ENCODE measurements at regions not wholly inside any gene's neighbourhood (a gene's known extent, or its start where the extent isn't known, plus 50 kb on each side); places are given as distances from the start of the nearest gene placed in this dataset.

DNA sequence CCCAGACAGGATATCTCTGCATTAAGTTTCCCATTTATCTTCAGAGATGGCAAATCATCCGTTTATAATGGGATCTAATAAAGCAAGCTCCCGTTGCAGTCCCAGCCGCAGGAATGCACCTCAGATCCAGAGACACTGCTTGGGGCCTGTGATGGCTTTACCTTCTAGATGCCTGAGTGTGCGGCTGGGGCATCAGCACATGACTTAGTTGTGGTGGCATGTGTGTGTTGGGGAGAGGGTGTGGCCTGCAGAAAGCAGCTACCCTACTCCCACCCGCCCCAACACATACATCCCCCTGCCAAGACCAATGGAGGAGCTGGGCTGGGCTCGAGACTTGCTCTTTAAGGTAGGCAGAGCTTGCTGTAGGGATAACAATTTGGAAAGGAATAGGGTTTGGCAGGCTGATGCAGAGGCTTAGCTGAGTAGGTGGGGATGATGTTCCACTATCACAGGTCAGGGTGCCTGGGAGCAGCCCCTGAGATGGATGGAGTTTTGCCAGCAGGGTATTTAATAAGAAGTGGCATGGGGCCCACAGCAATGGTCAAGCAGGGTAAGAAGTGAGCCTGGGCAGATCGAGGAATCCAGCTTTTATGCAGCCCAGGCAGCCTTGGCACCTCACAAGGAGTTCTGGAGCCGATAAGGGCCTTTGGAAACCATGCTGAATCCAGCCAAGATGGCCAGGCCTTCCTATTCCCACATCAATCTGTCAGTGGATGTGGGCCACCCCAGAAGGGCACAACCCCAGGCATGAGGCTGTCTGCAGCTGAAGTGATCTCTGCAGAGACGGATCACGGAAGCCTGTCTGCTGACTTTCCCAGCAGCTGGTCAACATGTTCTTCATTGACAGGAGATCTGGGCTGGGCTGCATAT, 601.3 kb downstream of the BUD13 start:
- FAIRE-seq: no peak

DNA sequence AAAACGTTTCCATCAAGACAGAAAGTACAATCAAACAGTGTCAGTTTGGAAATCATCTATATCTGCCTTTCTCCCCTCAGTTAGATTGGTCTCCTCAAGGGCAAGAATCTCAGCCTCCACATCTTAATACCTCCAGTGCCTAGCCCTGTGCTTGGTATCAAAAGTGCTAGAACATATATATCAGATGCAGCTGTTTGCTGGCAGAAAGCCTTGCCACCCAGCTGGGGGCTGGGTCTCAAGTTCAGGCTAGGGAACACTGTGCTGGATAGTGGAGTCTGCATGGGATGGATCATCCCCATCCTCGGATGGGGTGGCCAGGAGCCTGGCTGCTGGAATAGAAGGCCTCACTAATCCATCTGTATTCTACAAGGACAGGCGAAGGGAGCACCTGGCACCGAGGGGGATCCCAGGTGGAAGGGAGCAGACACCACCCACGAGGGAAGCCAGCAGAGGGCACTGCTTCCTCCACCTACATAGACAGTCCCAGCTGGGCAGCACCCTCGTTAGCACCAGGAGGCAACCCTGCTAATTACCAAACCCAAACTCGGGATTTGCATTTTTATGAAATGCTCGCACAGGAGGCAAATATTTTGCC, 602.2 kb downstream of the BUD13 start:
- FAIRE-seq: no peak

- FAIRE-seq: no peak
Observed at GRCh38 chr11:116169776-116170175, 603.0 kb downstream of the BUD13 start.

DNA sequence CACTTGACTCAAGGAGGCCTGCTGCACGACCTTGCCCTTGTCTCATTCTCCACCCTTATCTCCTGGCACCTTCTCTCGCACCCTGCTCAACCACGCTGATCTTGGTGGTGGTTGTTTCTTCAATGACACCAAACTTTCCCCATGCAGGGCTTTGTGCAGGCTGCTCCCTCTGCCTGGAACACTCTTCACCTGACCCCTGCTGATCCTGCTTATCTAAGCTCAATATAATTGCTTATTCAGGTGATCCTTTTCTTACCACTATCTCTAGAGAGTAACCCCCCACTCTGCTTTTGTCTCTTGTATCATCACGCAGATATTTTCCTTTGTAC, 604.4 kb downstream of the BUD13 start:
- FAIRE-seq: no peak

- FAIRE-seq: no peak
Observed at GRCh38 chr11:116167706-116168458, 604.9 kb downstream of the BUD13 start.

- FAIRE-seq: no peak
Observed at GRCh38 chr11:116166573-116167465, 606.0 kb downstream of the BUD13 start.

DNA sequence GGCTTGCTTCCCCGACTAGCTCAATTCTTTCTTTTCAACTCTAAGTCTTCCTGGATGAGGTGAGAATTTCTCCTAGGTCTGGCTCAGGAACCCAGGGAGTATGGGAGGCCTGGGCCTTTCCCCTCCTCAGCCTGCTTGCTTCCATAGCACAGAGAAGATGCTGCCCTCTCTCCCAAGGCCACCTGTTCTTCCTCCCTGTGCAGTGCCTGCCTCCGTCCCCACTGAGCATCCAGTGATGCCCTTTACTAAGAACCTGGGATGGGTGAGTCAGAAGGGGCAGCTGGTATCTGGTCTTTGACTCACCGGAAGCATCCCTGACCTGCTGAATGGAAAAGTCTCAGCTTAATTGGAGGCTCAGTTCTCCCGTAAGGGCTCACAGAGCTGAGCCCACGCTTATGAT, 607.9 kb downstream of the BUD13 start:
- FAIRE-seq: no peak

GRCh38 chr11:116162886-116163230, 609.9 kb downstream of the BUD13 start:
- FAIRE-seq: no peak

DNA sequence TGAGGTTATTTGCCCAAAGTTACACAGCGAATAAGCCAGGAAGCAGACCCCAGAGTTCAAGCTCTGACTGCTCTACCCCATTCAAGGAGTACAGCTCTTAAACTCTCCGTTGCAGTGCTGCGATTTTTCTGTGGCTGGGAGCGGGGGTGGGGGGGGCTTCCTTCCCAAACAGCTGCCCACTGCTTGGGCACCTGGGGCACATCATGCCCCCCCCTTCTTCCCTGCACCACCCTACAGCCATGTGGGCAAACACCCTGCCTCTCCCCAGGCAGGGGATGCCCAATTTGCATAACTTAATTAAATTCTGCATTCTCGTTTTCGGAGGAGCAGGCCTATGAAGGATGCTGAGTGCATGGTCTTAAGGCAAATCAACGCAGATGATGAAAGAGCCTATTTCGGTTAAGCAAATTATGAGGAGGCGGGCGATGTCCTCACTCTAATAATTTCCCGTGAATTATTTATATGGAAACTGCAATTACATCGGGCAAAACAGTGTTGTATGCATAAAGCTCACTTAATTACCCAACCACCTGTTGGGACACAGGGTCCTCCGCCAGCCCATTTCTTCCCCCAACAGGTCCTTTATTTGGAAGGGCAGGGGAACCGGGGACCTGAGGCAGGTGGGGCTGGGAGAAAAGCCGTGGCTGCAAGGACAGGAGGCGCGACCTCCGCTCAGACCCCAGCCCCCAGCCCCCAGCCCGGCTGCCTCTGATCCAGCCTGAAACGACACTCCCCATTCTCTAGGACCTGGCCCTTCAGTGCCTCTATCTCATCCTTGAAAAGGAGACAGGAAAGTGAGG, 610.5 kb downstream of the BUD13 start:
- no peak for FAIRE-seq

DNA sequence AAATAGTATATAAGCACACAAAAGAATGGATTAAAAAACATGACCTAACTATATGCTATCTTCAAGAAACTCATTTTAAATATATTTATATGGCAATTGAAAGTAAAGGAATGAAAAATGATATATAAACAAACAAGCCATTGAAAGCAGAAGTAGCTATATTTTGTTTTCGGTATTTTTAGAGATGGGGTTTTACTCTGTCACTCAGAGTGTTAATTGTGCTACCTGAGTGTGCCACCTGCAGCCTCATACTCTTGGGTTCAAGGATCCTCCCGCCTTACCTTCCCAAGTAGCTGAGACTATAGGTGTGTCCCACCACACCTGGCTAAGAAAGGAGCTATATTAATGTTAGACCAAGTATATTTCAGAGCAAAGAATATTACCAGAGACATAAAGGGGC, 624.1 kb downstream of the BUD13 start:
- no peak for FAIRE-seq

DNA sequence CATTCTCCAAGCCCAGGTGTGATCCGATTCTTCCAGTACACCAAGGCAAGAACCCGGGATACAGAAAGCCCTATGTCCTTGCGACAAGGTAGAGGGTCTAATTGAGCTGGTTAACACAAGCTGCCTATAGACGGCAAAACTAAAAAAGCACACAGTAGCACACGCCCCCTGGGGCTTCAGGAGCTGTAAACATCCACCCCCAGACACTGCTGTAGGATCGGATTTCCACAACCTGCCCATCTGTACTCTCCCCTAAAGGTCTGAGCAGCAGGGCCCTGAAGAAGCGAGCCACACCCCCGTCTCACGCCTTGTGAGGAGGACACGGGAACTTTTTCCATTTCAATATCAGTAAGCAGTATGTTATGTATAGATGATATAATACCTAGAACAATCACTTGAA, 624.7 kb downstream of the BUD13 start:
- FAIRE-seq: no peak

DNA sequence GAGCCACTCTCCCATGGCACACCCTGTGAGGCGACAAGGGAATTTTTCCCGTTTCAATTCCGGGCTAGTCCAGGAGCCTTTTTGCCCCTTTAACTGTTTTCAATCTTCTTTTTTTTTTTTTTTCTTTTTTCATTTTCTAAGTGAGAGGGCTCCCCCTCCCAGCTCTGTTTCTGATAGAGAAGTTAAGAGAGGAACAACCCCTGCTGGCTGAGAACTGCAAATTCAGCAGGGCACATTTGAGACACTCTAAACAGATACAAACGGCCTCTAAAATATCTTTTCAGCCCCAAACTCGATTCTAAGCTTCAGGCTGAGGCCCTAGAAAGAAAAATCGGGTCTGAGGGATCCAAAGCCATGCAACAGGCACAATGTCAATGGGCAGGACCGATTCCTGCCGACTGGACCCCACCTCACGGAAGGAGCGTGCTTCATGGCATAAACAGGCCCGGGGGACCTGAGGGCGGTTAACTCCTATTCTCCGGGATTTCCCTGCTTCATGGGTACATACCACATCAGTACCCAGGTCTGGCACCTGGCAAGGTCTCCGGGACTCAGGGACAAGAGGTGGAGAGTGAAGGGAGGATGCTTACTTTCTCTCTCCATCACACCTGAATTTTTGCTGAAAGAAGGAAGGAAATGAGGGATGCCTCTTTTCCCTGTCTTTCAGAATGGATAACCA, 627.5 kb downstream of the BUD13 start:
- no peak for FAIRE-seq

GRCh38 chr11:116144387-116144958, 628.3 kb downstream of the BUD13 start:
- FAIRE-seq: no peak

DNA sequence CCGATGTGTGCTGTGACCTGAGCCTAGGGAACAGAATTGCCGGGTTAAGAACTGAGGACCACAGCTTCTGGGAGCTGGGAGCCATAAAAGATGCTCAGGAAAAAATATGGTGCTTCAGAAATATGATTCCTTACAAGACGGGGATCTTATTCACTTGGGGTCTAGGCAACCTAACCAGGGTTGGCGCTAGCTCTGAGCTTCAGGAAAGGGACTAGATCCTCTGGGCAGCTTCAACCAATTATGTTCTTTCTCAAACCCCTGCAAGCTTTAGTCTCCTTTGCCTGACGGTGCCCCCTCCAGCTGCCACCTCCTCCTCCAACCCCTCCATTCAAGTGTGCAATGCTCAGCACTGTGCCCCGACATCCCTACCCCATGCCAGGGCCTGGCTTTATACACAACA, 634.1 kb upstream of the CADM1 start:
- no peak for FAIRE-seq

DNA sequence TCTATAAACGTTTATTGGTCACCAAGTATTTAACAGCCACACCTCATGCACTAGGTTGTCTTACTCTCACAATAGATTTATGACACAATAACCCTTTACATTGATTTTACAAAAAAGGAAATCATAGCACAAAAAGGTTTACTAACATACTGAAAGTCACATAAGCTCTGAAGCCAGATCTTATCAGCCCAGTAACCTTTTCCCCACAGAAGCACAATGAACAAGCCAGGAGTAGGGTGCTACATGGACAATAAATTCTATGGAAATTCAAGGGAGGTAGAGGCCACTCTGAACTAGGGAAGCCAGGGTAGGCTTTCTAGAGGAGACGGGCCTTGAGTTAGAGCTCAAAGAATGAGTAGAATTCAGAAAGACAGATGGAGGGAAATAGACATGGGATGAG, 633.5 kb upstream of the CADM1 start:
- no peak for FAIRE-seq

DNA sequence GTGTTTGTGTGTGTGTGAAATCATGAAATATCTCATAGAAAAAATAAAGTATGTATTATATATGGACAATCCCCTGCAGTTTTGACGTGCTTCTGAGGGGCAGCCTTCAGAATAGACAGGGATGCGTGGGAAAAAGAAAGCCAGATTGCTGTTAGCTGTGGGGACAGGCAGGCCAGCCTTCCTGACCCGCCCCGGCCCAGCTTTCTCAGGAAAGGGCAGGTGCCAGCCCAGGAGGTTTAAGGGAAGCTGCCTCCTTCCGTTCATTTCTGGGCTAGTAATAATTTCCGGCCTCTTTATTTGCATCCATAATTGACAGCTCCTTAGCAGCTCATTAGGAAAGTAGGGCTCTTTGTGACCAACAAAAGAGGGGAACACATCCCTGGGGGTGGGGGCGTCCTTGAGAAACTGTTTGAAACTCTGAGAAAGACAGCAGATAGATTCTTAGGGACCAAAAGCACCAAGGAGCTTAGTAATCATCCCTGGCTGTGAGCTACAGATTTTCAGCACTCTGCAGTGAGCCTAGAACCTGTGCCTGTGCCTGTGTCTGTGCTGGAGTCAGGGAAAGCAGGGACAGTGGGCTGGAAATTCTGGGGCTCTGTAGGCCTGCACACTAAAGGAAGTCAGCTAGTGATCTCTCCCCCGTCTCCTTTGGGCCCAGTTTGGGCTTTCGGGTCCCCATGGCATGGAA, 632.9 kb upstream of the CADM1 start:
- FAIRE-seq: no peak

DNA sequence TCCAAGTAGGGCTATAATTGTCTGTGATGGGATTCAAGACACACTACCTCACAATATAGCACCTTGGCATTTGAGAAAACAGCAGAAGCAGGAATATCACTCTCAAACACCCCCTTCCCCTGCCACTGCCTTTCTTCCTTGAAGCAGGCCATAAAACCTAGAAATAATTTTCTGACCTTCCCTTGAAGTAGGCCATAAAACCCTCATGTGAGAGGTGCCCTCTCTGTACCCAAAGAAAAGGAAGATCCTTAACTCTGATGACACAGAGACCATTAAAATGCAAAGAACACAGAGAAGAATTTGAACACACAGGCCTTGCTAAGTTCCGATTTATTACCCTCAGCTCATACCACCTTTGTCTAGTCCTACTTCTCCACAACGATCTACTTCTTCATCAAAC, 631.7 kb upstream of the CADM1 start:
- FAIRE-seq: no peak

DNA sequence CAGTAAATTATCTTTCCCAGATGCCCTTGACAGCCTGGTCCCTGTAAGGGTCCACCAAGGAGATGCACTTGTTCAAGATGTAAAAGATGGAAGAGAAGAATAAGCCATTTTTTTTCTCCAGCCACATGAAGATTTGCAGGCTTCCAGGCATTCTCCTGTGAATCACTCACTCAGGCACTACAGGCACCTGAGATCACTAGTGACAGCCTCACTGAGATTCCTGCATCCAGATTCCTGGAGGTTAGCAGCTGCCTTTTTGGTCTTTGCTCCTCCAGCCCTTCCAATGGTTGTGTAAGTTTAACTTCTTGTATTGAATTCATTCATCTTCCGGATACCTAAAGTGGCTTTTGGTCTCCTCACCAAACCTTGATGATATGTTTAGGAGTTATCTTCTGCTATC, 630.2 kb upstream of the CADM1 start:
- no peak for FAIRE-seq

GRCh38 chr11:116132273-116132978, 628.2 kb upstream of the CADM1 start:
- FAIRE-seq: no peak

DNA sequence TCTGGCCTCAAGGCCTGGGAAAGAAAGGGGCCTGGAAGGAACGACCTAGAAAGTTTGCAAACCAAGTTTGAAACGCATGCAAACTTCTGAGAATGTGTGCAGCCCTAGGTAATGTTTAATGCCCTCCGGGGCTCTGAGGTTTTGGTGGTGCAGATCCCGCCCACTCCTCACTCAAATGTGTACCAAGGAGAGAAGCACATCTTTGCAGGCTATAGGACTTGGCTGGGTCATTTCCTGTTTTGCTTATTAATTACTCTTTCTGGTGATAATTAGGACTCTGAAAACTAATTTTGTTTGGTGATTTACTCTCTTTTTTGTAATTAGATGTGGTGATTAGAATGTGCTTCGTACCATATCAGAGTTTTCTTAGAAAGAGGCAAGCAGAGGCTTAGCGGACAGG, 625.9 kb upstream of the CADM1 start:
- no peak for FAIRE-seq

All from colon (tissue), 2 donors.